GM21786 (cell line): ENCODE measurements at regions not wholly inside any gene's neighbourhood (a gene's known extent, or its start where the extent isn't known, plus 50 kb on each side); places are given as distances from the start of the nearest gene placed in this dataset.

ENCODE experiments used
- ATAC-seq: cut with Tn5 transposase; IDR thresholded peaks from one replicate; pipeline ENCODE4 v1.9.1; 2021; ENCODE audit not compliant: unreplicated experiment

GRCh38 chr1:191572479-191572878 is 585.8 kb upstream of the RGS18 start:
- ATAC-seq, result no peak

- ATAC-seq, result no peak
These were observed 583.1 kb upstream of the RGS18 start for GRCh38 chr1:191575180-191575579.

DNA sequence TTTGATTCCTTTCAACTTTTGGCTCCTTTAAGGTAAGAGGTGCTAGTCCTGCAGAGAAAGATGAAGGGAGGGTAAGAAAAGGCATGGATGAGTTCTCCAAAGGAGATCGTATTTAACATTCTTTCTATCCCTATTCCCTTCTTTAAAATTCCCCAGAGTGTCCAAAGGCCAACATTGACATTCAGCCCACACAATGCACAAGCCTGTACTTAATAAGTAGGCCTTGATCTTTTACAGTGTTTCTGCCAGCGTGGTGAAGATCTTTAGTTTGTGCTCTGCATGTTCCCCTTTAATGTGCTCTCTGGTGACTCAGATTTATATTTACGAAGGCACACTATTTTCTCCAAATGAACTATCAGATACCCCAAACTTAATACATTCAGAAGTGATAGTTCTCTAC is 582.5 kb upstream of the RGS18 start:
- no peak for ATAC-seq

DNA sequence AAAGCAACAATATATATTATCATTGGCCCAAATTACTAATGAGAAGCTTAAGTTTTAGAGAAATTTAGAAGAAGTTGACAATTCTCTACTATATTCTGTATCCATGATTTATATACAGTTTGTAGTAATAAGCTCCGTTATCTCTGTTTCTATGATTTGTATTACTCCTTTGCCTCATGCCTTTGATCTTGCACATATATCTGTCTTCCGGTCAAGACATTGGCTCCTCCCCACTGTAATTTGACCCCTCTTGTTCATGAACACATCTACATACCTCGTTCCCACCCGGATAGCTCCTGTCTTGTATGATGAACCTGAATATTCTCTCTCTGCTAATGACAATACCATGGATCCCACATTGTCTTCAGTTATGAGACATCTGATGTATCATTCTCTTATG is 581.0 kb upstream of the RGS18 start:
- ATAC-seq, result no peak

GRCh38 chr1:191578281-191578680 is 580.0 kb upstream of the RGS18 start:
- no peak for ATAC-seq

DNA sequence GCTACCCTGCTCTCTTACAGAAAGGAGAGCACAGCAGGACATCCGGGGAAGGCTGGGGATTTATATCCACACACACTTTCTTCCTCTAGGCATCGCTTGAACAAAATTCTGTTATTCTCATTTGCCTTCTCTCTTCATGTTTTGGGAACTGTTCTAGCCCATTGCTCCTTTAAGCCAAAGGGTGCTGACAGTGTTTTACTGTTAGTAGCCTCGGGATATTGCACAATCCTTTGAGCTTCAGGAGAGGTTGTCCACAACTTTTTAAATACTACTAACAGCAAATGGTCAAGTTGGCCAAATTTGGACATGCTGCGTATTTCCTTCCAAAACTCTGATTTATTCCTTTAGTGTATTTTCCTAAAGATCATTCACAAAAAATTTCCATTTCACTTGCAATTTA is 579.2 kb upstream of the RGS18 start:
- ATAC-seq, result no peak

GRCh38 chr1:191582169-191582568 is 576.1 kb upstream of the RGS18 start:
- peak; percentile 81 for ATAC-seq

DNA sequence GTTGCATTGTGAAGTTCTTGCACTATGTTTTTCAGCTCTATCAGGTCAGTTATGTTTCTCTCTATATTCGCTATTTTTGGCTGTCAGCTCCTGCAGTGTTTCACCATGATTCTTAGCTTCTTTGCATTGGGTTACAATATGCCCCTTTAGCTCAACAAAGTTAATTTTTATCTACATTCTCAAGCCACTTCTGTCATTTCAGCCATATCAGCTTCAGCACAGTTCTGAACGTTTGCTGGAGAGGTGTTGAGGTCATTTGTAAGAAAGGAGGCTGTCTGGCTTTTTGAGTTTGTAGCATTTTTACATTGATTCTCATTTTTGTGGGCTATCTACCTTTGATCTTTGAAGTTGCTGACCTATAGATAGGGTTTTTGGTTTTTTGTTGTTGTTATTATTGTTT is 573.2 kb upstream of the RGS18 start:
- ATAC-seq, result no peak

- ATAC-seq, result no peak
These were observed 569.4 kb upstream of the RGS18 start for GRCh38 chr1:191588905-191589304.

DNA sequence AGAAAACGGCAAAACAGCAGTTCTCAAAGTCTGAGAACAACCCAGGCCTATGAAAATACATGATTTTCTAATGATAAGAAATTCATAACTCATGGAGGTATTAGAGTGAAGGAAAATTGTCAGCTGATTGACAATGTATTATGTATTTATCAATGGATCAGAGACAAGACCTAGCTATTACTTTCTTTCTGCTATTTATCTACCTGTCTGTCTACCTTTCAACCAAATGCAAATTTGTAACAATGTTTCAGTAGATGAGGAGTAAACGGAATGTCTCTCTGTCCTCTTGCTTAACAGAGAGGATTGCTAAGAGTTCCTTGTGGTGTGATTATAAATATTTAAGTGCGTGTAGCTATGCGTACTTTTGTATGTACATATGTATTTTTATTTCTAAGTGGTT is 568.7 kb upstream of the RGS18 start:
- no peak for ATAC-seq

- no peak for ATAC-seq
These were observed 567.7 kb upstream of the RGS18 start for GRCh38 chr1:191590578-191590977.

- ATAC-seq, result no peak
These were observed 566.2 kb upstream of the RGS18 start for GRCh38 chr1:191592039-191592438.

GRCh38 chr1:191592907-191593306 is 565.4 kb upstream of the RGS18 start:
- no peak for ATAC-seq

DNA sequence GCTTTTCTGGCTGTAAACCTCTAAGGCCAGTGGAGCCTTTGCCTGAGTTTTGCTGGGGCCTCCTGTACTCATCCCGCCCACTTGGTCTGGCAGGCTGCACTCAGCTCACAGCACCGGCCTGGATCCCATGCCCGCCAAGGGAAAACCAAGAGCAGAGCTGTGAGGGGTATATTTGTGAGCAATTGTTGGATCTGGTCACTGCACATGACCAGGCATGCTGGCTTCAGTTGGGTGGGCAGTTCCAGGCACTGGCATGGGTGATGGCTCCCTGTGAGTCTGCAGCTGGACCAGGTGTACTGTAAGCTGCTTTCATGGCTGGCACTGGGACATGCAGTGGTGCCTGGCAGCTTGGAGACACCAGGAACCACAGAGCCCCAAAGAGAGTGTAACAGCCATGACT is 563.1 kb upstream of the RGS18 start:
- no peak for ATAC-seq

GRCh38 chr1:191608367-191608766 is 549.9 kb upstream of the RGS18 start:
- ATAC-seq, result no peak

- no peak for ATAC-seq
These were observed 549.0 kb upstream of the RGS18 start for GRCh38 chr1:191609305-191609704.

DNA sequence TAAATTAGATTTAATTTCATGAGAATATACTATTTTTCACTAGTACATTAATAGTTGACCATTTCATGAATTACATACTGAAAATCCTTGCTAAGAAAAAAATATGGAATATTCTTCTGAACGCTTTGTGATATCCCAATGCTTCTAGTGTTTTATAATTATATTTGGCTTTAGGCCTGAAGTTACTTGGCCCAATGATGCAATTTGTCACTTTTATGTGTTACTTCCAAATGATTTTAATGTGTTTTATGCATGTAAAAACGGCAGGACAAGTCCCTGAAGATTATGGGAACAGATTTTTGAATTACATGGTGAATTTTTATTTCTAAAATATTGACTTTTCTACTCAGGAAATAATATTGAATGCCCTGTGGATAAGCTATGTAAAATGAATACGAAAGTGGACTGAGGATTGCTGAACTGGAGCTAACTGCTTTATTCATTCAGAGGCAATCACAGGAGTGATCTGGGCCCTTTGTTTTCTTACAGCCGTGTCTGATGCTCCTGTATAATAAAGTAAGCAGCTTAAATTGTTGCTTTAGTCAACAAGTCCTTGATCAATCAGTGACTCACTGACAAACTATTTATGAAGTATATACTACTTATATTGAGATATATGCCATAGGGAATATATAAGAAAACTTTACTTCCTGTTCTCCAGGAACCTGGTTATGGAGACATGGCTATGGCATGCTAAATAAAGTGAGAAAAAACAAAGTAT is 543.0 kb upstream of the RGS18 start:
- ATAC-seq, result no peak

GRCh38 chr1:191618181-191618580 is 540.1 kb upstream of the RGS18 start:
- ATAC-seq, result no peak

DNA sequence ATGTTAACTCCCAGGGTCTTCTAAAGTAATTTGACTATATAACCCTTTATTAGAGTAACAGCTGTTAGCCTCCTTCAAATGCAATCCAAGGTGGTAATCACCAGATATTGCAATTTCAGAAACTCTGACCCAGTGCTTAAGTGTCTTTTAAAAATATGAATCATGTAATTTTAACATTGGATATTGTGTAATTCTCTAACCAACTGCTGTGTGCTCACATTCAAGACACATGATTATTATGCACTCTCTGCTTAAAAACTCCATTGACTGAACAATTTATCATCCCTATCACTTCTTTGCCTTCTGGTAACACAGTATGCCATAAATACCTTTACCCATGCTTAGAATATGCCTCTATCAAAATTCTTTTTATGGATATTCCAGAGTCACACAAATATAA is 537.4 kb upstream of the RGS18 start:
- no peak for ATAC-seq

DNA sequence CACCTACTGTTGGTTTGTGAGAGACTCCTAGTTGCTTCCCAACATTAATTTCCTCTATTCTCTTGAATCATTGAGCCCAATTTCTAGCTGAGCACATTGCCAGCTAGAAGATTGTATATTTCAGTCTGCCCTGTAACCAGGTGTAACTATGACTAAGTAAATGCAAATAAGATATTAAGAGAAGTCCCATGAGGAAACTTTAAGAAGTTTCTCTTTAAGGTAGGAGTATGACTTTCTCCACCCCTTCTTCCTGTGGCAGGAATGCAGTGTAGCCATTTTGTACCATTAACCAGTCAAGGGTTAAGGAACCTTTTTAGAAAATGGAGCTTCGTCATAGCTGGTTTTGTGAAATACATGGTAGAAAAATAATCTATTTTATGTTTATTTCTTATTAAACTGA is 534.2 kb upstream of the RGS18 start:
- no peak for ATAC-seq

GRCh38 chr1:191629836-191630235 is 528.4 kb upstream of the RGS18 start:
- ATAC-seq, result no peak

- ATAC-seq, result no peak
These were observed 523.3 kb upstream of the RGS18 start for GRCh38 chr1:191634801-191635508.

GRCh38 chr1:191636345-191636744 is 521.9 kb upstream of the RGS18 start:
- no peak for ATAC-seq
